ENCODE measurements at regions not wholly inside any gene's neighbourhood (a gene's known extent, or its start where the extent isn't known, plus 50 kb on each side); places are given as distances from the start of the nearest gene placed in this dataset.

- H3K4me1 ChIP-seq (ENCODE audit: control insufficient read depth in 3 of 3, insufficient read depth in 3 of 3, low read length in 3 of 3), result no peaks in the 10 kb centered on the region
- no peak overlapping the region for H3K27ac ChIP-seq (ENCODE audit: low read depth, low read length)
- no peak overlapping the region for H3K4me3 ChIP-seq (ENCODE audit: low read length in 3 of 3)
- H3K9me3 ChIP-seq (ENCODE audit: control insufficient read depth in 3 of 3, low read length in 3 of 3), result no peaks in the 10 kb centered on the region
- peaks cover 0 to 5% (median 0%) of the 10 kb centered on the region in 3 donors for H3K27me3 ChIP-seq (ENCODE audit: control insufficient read depth in 3 of 3, insufficient read depth in 3 of 3, low read length in 3 of 3)
- no peak overlapping the region for H3K9ac ChIP-seq (ENCODE audit: low read depth in 1 of 3, low read length in 3 of 3)
- H3K36me3 ChIP-seq (ENCODE audit: control insufficient read depth in 3 of 3, insufficient read depth in 3 of 3, low read length in 3 of 3), result no peaks in the 10 kb centered on the region
Observed at GRCh38 chr16:75780669-75781068, 54.4 kb upstream of the CPHXL start.

- no peak overlapping the region for H3K4me3 ChIP-seq (ENCODE audit: low read length in 3 of 3)
- H3K36me3 ChIP-seq (ENCODE audit: control insufficient read depth in 3 of 3, insufficient read depth in 3 of 3, low read length in 3 of 3), result no peaks in the 10 kb centered on the region
- H3K9me3 ChIP-seq (ENCODE audit: control insufficient read depth in 3 of 3, low read length in 3 of 3), result no peaks in the 10 kb centered on the region
- H3K9ac ChIP-seq (ENCODE audit: low read depth in 1 of 3, low read length in 3 of 3), result no peak overlapping the region
- H3K27me3 ChIP-seq (ENCODE audit: control insufficient read depth in 3 of 3, insufficient read depth in 3 of 3, low read length in 3 of 3), result peaks cover 0 to 5% (median 0%) of the 10 kb centered on the region in 3 donors
- H3K27ac ChIP-seq (ENCODE audit: low read depth, low read length), result no peak overlapping the region
- H3K4me1 ChIP-seq (ENCODE audit: control insufficient read depth in 3 of 3, insufficient read depth in 3 of 3, low read length in 3 of 3), result no peaks in the 10 kb centered on the region
Observed at GRCh38 chr16:75781683-75782343, 55.5 kb upstream of the CPHXL start.

- no peaks in the 10 kb centered on the region for H3K36me3 ChIP-seq (ENCODE audit: control insufficient read depth in 3 of 3, insufficient read depth in 3 of 3, low read length in 3 of 3)
- peaks cover 0 to 8% (median 0%) of the 10 kb centered on the region in 3 donors for H3K27me3 ChIP-seq (ENCODE audit: control insufficient read depth in 3 of 3, insufficient read depth in 3 of 3, low read length in 3 of 3)
- H3K9me3 ChIP-seq (ENCODE audit: control insufficient read depth in 3 of 3, low read length in 3 of 3), result no peaks in the 10 kb centered on the region
- H3K4me1 ChIP-seq (ENCODE audit: control insufficient read depth in 3 of 3, insufficient read depth in 3 of 3, low read length in 3 of 3), result no peaks in the 10 kb centered on the region
- H3K9ac ChIP-seq (ENCODE audit: low read depth in 1 of 3, low read length in 3 of 3), result no peak overlapping the region
- H3K4me3 ChIP-seq (ENCODE audit: low read length in 3 of 3), result no peak overlapping the region
- H3K27ac ChIP-seq (ENCODE audit: low read depth, low read length), result no peak overlapping the region
Observed at GRCh38 chr16:75787440-75787839, 61.1 kb upstream of the CPHXL start.

GRCh38 chr16:75789237-75789636 is 62.9 kb upstream of the CPHXL start:
- H3K4me3 ChIP-seq (ENCODE audit: low read length in 3 of 3), result no peak overlapping the region
- H3K9ac ChIP-seq (ENCODE audit: low read depth in 1 of 3, low read length in 3 of 3), result no peak overlapping the region
- no peak overlapping the region for H3K27ac ChIP-seq (ENCODE audit: low read depth, low read length)
- H3K4me1 ChIP-seq (ENCODE audit: control insufficient read depth in 3 of 3, insufficient read depth in 3 of 3, low read length in 3 of 3), result no peaks in the 10 kb centered on the region
- no peaks in the 10 kb centered on the region for H3K9me3 ChIP-seq (ENCODE audit: control insufficient read depth in 3 of 3, low read length in 3 of 3)
- H3K36me3 ChIP-seq (ENCODE audit: control insufficient read depth in 3 of 3, insufficient read depth in 3 of 3, low read length in 3 of 3), result no peaks in the 10 kb centered on the region
- H3K27me3 ChIP-seq (ENCODE audit: control insufficient read depth in 3 of 3, insufficient read depth in 3 of 3, low read length in 3 of 3), result peaks cover 0 to 8% (median 0%) of the 10 kb centered on the region in 3 donors

DNA sequence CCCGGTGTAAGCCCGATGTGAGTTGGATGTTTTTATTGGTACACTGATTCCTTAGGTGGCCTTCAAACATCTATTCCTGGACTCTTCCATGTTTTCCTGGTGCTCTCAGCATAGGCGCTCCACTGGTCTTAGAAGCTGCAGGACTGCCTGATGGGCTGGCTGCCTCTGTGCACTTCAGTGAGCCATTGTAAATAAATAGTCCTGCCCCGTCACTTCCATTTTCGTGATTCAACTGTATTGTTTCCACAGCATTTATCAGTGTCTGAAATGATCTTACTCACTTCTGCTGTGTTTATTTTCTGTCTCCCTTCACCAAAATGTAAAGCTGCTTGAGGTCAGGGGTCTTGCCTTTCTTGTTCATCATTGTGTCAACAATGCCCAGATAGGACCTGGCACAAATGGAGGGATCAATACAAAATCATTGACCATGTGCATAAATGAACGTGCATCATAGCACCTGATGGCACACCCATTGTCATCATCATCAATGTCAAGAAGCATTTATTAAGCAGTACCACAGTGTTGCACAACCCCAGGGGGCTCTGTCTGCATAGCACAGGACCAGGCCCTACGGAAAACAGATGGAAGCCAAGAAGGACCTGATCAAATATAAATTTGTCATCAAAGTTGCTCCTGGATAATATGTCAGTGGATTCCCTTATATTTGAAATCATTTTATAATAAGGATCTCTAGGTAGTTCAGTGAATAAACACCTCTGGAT is 66.6 kb upstream of the CPHXL start:
- Histone ChIP-seq H3K36me3 (ENCODE audit: control insufficient read depth in 3 of 3, insufficient read depth in 3 of 3, low read length in 3 of 3) (no peaks in the 10 kb centered on the region), H3K4me3 (ENCODE audit: low read length in 3 of 3) (no peak overlapping the region), H3K27me3 (ENCODE audit: control insufficient read depth in 3 of 3, insufficient read depth in 3 of 3, low read length in 3 of 3) (peaks cover 0 to 6% (median 0%) of the 10 kb centered on the region in 3 donors), H3K27ac (ENCODE audit: low read depth, low read length) (no peak overlapping the region), H3K4me1 (ENCODE audit: control insufficient read depth in 3 of 3, insufficient read depth in 3 of 3, low read length in 3 of 3) (no peaks in the 10 kb centered on the region), H3K9me3 (ENCODE audit: control insufficient read depth in 3 of 3, low read length in 3 of 3) (no peaks in the 10 kb centered on the region), H3K9ac (ENCODE audit: low read depth in 1 of 3, low read length in 3 of 3) (no peak overlapping the region)

- H3K27me3 ChIP-seq (ENCODE audit: control insufficient read depth in 3 of 3, insufficient read depth in 3 of 3, low read length in 3 of 3), result peaks cover 0 to 6% (median 0%) of the 10 kb centered on the region in 3 donors
- no peaks in the 10 kb centered on the region for H3K9me3 ChIP-seq (ENCODE audit: control insufficient read depth in 3 of 3, low read length in 3 of 3)
- no peaks in the 10 kb centered on the region for H3K4me1 ChIP-seq (ENCODE audit: control insufficient read depth in 3 of 3, insufficient read depth in 3 of 3, low read length in 3 of 3)
- H3K9ac ChIP-seq (ENCODE audit: low read depth in 1 of 3, low read length in 3 of 3), result no peak overlapping the region
- H3K4me3 ChIP-seq (ENCODE audit: low read length in 3 of 3), result no peak overlapping the region
- no peak overlapping the region for H3K27ac ChIP-seq (ENCODE audit: low read depth, low read length)
- no peaks in the 10 kb centered on the region for H3K36me3 ChIP-seq (ENCODE audit: control insufficient read depth in 3 of 3, insufficient read depth in 3 of 3, low read length in 3 of 3)
Observed at GRCh38 chr16:75793641-75794040, 67.4 kb upstream of the CPHXL start.

DNA sequence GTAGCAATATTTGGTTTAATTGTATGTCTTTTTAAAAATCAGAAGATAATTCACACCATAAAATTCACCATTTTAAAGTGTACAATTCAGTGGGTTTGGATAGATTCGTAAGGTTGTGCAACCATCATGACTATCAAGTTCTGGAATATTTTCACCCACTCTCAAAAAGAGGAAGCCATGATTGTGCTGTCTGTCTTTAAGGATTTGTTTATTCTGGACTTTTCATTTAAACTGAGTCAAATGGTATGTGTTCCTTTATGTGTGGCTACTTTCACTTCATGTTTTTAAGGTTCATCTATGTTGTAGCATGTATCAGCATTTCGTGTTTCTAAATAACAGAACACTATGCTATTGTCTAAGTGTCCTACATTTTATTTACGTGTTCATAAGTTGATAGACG is 68.1 kb upstream of the CPHXL start:
- Histone ChIP-seq H3K9ac (ENCODE audit: low read depth in 1 of 3, low read length in 3 of 3) (no peak overlapping the region), H3K9me3 (ENCODE audit: control insufficient read depth in 3 of 3, low read length in 3 of 3) (no peaks in the 10 kb centered on the region), H3K36me3 (ENCODE audit: control insufficient read depth in 3 of 3, insufficient read depth in 3 of 3, low read length in 3 of 3) (no peaks in the 10 kb centered on the region), H3K4me3 (ENCODE audit: low read length in 3 of 3) (no peak overlapping the region), H3K27me3 (ENCODE audit: control insufficient read depth in 3 of 3, insufficient read depth in 3 of 3, low read length in 3 of 3) (peaks cover 0 to 6% (median 0%) of the 10 kb centered on the region in 3 donors), H3K4me1 (ENCODE audit: control insufficient read depth in 3 of 3, insufficient read depth in 3 of 3, low read length in 3 of 3) (no peaks in the 10 kb centered on the region), H3K27ac (ENCODE audit: low read depth, low read length) (no peak overlapping the region)

GRCh38 chr16:75798714-75799113 is 72.4 kb upstream of the CPHXL start:
- H3K27me3 ChIP-seq (ENCODE audit: control insufficient read depth in 3 of 3, insufficient read depth in 3 of 3, low read length in 3 of 3), result no peaks in the 10 kb centered on the region
- H3K9me3 ChIP-seq (ENCODE audit: control insufficient read depth in 3 of 3, low read length in 3 of 3), result no peaks in the 10 kb centered on the region
- H3K36me3 ChIP-seq (ENCODE audit: control insufficient read depth in 3 of 3, insufficient read depth in 3 of 3, low read length in 3 of 3), result no peaks in the 10 kb centered on the region
- no peak overlapping the region for H3K4me3 ChIP-seq (ENCODE audit: low read length in 3 of 3)
- H3K4me1 ChIP-seq (ENCODE audit: control insufficient read depth in 3 of 3, insufficient read depth in 3 of 3, low read length in 3 of 3), result no peaks in the 10 kb centered on the region
- no peak overlapping the region for H3K9ac ChIP-seq (ENCODE audit: low read depth in 1 of 3, low read length in 3 of 3)
- H3K27ac ChIP-seq (ENCODE audit: low read depth, low read length), result no peak overlapping the region

- H3K27me3 ChIP-seq (ENCODE audit: control insufficient read depth in 3 of 3, insufficient read depth in 3 of 3, low read length in 3 of 3), result peaks cover 0 to 2% (median under 1%) of the 10 kb centered on the region in 3 donors
- no peaks in the 10 kb centered on the region for H3K4me1 ChIP-seq (ENCODE audit: control insufficient read depth in 3 of 3, insufficient read depth in 3 of 3, low read length in 3 of 3)
- no peaks in the 10 kb centered on the region for H3K9me3 ChIP-seq (ENCODE audit: control insufficient read depth in 3 of 3, low read length in 3 of 3)
Observed at GRCh38 chr16:75801307-75801706, 75.0 kb upstream of the CPHXL start.

DNA sequence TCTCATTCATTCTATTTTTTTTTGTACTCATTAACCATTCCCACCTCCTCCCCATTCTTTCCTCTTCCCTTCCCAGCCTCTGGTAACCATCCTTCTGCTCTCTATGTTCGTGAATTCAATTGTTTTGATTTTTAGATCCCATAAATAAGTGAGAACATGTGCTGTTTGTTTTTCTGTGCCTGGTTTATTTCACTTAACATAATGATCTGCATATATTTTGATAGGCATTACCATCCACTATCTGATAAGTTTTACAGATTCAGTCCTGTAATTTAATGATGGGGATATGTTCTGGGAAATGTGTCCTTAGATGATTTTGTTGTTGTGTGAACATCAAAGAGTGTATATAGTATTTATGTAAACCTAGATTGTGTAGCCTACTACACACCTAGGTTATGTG is 77.5 kb upstream of the CPHXL start:
- Histone ChIP-seq H3K4me3 (ENCODE audit: low read length in 3 of 3) (no peak overlapping the region), H3K36me3 (ENCODE audit: control insufficient read depth in 3 of 3, insufficient read depth in 3 of 3, low read length in 3 of 3) (no peaks in the 10 kb centered on the region), H3K9me3 (ENCODE audit: control insufficient read depth in 3 of 3, low read length in 3 of 3) (no peaks in the 10 kb centered on the region), H3K4me1 (ENCODE audit: control insufficient read depth in 3 of 3, insufficient read depth in 3 of 3, low read length in 3 of 3) (no peaks in the 10 kb centered on the region), H3K9ac (ENCODE audit: low read depth in 1 of 3, low read length in 3 of 3) (no peak overlapping the region), H3K27ac (ENCODE audit: low read depth, low read length) (no peak overlapping the region), H3K27me3 (ENCODE audit: control insufficient read depth in 3 of 3, insufficient read depth in 3 of 3, low read length in 3 of 3) (peaks cover 0 to 3% (median 2%) of the 10 kb centered on the region in 3 donors)

More at GRCh38 chr16:75801307-75801706, 75.0 kb upstream of the CPHXL start:
- Histone ChIP-seq H3K27ac (ENCODE audit: low read depth, low read length) (no peak overlapping the region), H3K9ac (ENCODE audit: low read depth in 1 of 3, low read length in 3 of 3) (no peak overlapping the region), H3K36me3 (ENCODE audit: control insufficient read depth in 3 of 3, insufficient read depth in 3 of 3, low read length in 3 of 3) (no peaks in the 10 kb centered on the region), H3K4me3 (ENCODE audit: low read length in 3 of 3) (no peak overlapping the region)

Measured in skeletal muscle tissue (tissue), 3 donors.